PC-3 (cell line): ENCODE measurements at regions not wholly inside any gene's neighbourhood (a gene's known extent, or its start where the extent isn't known, plus 50 kb on each side); places are given as distances from the start of the nearest gene placed in this dataset.

Experiments used
- ATAC-seq: fragments of 200-7000 bp; cut with Tn5 transposase; 2 replicates; pipeline ENCODE4 v1.9.1; 2020; ENCODE audit warnings: mild to moderate bottlenecking, moderate library complexity
- BruUV-seq: library from RNA; stranded (reverse); fragments of 400-500 nt; replicated peaks from 2 replicates; lab custom pipeline; 2021; lab: Mats Ljungman, UMichigan
- CTCF ChIA-PET: fragments of 300-600 bp; sonication (Branson Sonifier 250); formaldehyde crosslinking; loops from one replicate; lab custom pipeline; 2022; ENCODE audit warnings: antibody characterized with exemption; lab: Charles Lee
- POLR2A ChIA-PET: fragments of 300-600 bp; sonication (Branson Sonifier 250); formaldehyde crosslinking; loops from one replicate; lab custom pipeline; 2022; ENCODE audit warnings: antibody characterized with exemption; ENCODE audit not compliant: unreplicated experiment; lab: Charles Lee
- DNase-seq: peaks from one replicate; pipeline ENCODE4 v3.0.0-alpha.2; 2015
- H2AFZ ChIP-seq: fragments of 300-600 bp; sonication (generic); 2 replicates; pipeline ENCODE4 v1.6.0; 2016; ENCODE audit warnings: antibody characterized with exemption, low read length
- H3F3A ChIP-seq: fragments of 300-600 bp; sonication (generic); one replicate; pipeline ENCODE4 v1.6.0; 2017; ENCODE audit warnings: antibody characterized with exemption, low read length, control low read depth, mild to moderate bottlenecking; ENCODE audit not compliant: unreplicated experiment
- H3K27ac ChIP-seq: fragments of 300-600 bp; sonication (generic); 2 replicates; pipeline ENCODE4 v1.5.1; 2016; ENCODE audit warnings: mild to moderate bottlenecking, low read length
- H3K27me3 ChIP-seq: fragments of 300-600 bp; sonication (generic); 2 replicates; pipeline ENCODE4 v1.6.1; 2016; ENCODE audit warnings: low read length, mixed read lengths
- H3K36me3 ChIP-seq: fragments of 300-600 bp; sonication (generic); 2 replicates; pipeline ENCODE4 v1.6.1; 2016; ENCODE audit warnings: low read depth, mixed run types, low read length, mixed read lengths
- H3K4me1 ChIP-seq: fragments of 300-600 bp; sonication (generic); 2 replicates; pipeline ENCODE4 v1.5.1; 2016; ENCODE audit warnings: low read length; ENCODE audit not compliant: insufficient read depth
- H3K4me2 ChIP-seq: fragments of 300-600 bp; sonication (generic); 2 replicates; pipeline ENCODE4 v1.6.0; 2016; ENCODE audit warnings: low read length
- H3K4me3 ChIP-seq: fragments of 300-600 bp; sonication (generic); 2 replicates; pipeline ENCODE4 v1.5.1; 2016; ENCODE audit warnings: mild to moderate bottlenecking, low read length, mixed read lengths
- H3K79me2 ChIP-seq: fragments of 300-600 bp; sonication (generic); 2 replicates; pipeline ENCODE4 v1.6.1; 2017; ENCODE audit warnings: low read length, mixed read lengths
- H3K9ac ChIP-seq: fragments of 300-600 bp; sonication (generic); 2 replicates; pipeline ENCODE4 v1.6.0; 2016; ENCODE audit warnings: mild to moderate bottlenecking, low read length
- H3K9me2 ChIP-seq: fragments of 300-600 bp; sonication (generic); replicated peaks from 2 replicates; pipeline ENCODE4 v1.6.1; 2016; ENCODE audit warnings: mixed run types, low read length, mixed read lengths
- H3K9me3 ChIP-seq: fragments of 300-600 bp; sonication (generic); 2 replicates; pipeline ENCODE4 v1.6.1; 2016; ENCODE audit warnings: low read length, mixed read lengths
- H4K20me1 ChIP-seq: fragments of 300-600 bp; sonication (generic); 2 replicates; pipeline ENCODE4 v1.6.1; 2016; ENCODE audit warnings: low read length, mixed read lengths
- CTCF ChIP-seq: fragments of 300-600 bp; sonication (generic); conservative IDR thresholded peaks from 2 replicates; pipeline ENCODE4 v1.5.1; 2017; ENCODE audit warnings: antibody characterized with exemption, low read depth, mild to moderate bottlenecking, low read length
- EZH2 ChIP-seq: fragments of 300-600 bp; sonication (generic); IDR thresholded peaks from one replicate; pipeline ENCODE4 v1.6.1; 2017; ENCODE audit warnings: antibody characterized with exemption, mild to moderate bottlenecking, low read length; ENCODE audit not compliant: unreplicated experiment
- EZH2phosphoT487 ChIP-seq: fragments of 300-600 bp; sonication (generic); IDR thresholded peaks from 2 replicates; pipeline ENCODE4 v1.6.1; 2018; ENCODE audit warnings: mild to moderate bottlenecking, antibody characterized with exemption, low read length, borderline replicate concordance
- intact Hi-C: fragments of 100-400 bp; cut with micrococcal nuclease; formaldehyde crosslinking; loops from 2 replicates; pipeline ENCODE4 v1.9.0; 2023

- no peaks in the 10 kb centered on the region for H3F3A ChIP-seq
- ChIA-PET CTCF (interaction anchor here (1.0 to 1.1 kb wide), 2 partner anchors 26 to 277 kb away, joined by 3 read pairs; partner anchors contain the start of gene TGFBR3), POLR2A (interaction anchor here (0.7 to 1.1 kb wide), 2 partner anchors 128 to 233 kb away, joined by 5 to 7 read pairs; no protein-coding TSS in a partner anchor)
- peak; percentile 78 for DNase-seq
- H3K9ac ChIP-seq, result peak overlapping the region; percentile 33
- no peaks in the 10 kb centered on the region for H3K36me3 ChIP-seq
- no peaks in the 10 kb centered on the region for H3K9me3 ChIP-seq
- H3K27ac ChIP-seq, result peak overlapping the region; percentile 80
- ATAC-seq, result peak; percentile 57
- no peaks in the 10 kb centered on the region for H3K9me2 ChIP-seq
- no peaks in the 10 kb centered on the region for H3K79me2 ChIP-seq
- peak overlapping the region; percentile 47; the same call in 1 of the 2 replicates for H2AFZ ChIP-seq
- intact Hi-C loops, result loop anchor here (2.0 to 5.0 kb wide), 2 partner anchors 128 to 183 kb away; no protein-coding TSS in a partner anchor
- BruUV-seq, result no TSS peak
- H3K4me1 ChIP-seq, result peaks cover 48% of the 10 kb centered on the region
- no peaks in the 10 kb centered on the region for H3K27me3 ChIP-seq
- H4K20me1 ChIP-seq, result no peaks in the 10 kb centered on the region
- TF ChIP-seq EZH2, result no peak
- TF ChIP-seq EZH2phosphoT487, result no peak
- TF ChIP-seq CTCF, result no peak; the same call in 1 of the 2 replicates
- H3K4me3 ChIP-seq, result no peak overlapping the region
- peak overlapping the region; percentile 56 for H3K4me2 ChIP-seq
These were observed 108.2 kb downstream of the CDC7 start for GRCh38 chr1:91608876-91609275.

GRCh38 chr1:91609551-91609950 is 108.9 kb downstream of the CDC7 start:
- Histone ChIP-seq H3K9me3 (no peaks in the 10 kb centered on the region), H3K79me2 (no peaks in the 10 kb centered on the region), H3K27me3 (no peaks in the 10 kb centered on the region), H3K9me2 (no peaks in the 10 kb centered on the region), H3K9ac (peak overlapping the region; percentile 33), H3K36me3 (no peaks in the 10 kb centered on the region), H2AFZ (no peak overlapping the region), H3K4me2 (peak overlapping the region; percentile 56), H4K20me1 (no peaks in the 10 kb centered on the region), H3K4me3 (0 out of 2 replicates have a peak overlapping the region, but pooled peaks have one; percentile 5), H3K4me1 (peaks cover 55% of the 10 kb centered on the region), H3F3A (no peaks in the 10 kb centered on the region), H3K27ac (peak overlapping the region; percentile 80)
- no TSS peak for BruUV-seq
- ChIA-PET CTCF (interaction anchor here (1.0 to 1.1 kb wide), 2 partner anchors 27 to 277 kb away, joined by 3 read pairs; partner anchors contain the start of gene TGFBR3), POLR2A (interaction anchor here (0.7 to 1.1 kb wide), 2 partner anchors 128 to 233 kb away, joined by 5 to 7 read pairs; no protein-coding TSS in a partner anchor)
- intact Hi-C loops, result loop anchor here (2.0 to 5.0 kb wide), 2 partner anchors 127 to 183 kb away; no protein-coding TSS in a partner anchor
- ATAC-seq, result peak; percentile 68
- peak; percentile 93 for DNase-seq
- no peak for TF ChIP-seq EZH2phosphoT487
- no peak for TF ChIP-seq CTCF
- TF ChIP-seq EZH2, result no peak

- Histone ChIP-seq H3K9me2 (no peaks in the 10 kb centered on the region), H3K79me2 (no peaks in the 10 kb centered on the region), H3K36me3 (no peaks in the 10 kb centered on the region), H3K4me2 (no peak overlapping the region), H3K4me1 (peaks cover 55% of the 10 kb centered on the region), H3K9ac (no peak overlapping the region), H2AFZ (0 out of 2 replicates have a peak overlapping the region, but pooled peaks have one; percentile 3), H3K9me3 (no peaks in the 10 kb centered on the region), H3K27ac (peak overlapping the region; percentile 80), H4K20me1 (no peaks in the 10 kb centered on the region), H3F3A (no peaks in the 10 kb centered on the region), H3K4me3 (no peak overlapping the region), H3K27me3 (no peaks in the 10 kb centered on the region)
- no peak for ATAC-seq
- intact Hi-C loops, result loop anchor here (2.0 to 5.0 kb wide), 4 partner anchors 43 to 277 kb away; partner anchors contain the start of gene TGFBR3
- no peak for TF ChIP-seq EZH2phosphoT487
- TF ChIP-seq EZH2, result no peak
- TF ChIP-seq CTCF, result no peak
- DNase-seq, result no peak
- ChIA-PET CTCF (interaction anchor here (1.1 kb wide), 1 partner anchor 276 kb away, joined by 3 read pairs; the partner anchor contains the start of gene TGFBR3), POLR2A (interaction anchor here (0.6 kb wide), 1 partner anchor 44 kb away, joined by 5 read pairs; no protein-coding TSS in a partner anchor)
- BruUV-seq, result no TSS peak
These were observed 109.5 kb downstream of the CDC7 start for GRCh38 chr1:91610102-91610501.
